ENCODE measurements at regions not wholly inside any gene's neighbourhood (a gene's known extent, or its start where the extent isn't known, plus 50 kb on each side); places are given as distances from the start of the nearest gene placed in this dataset.

GRCh38 chr5:40258222-40258621 is 421.5 kb upstream of the PTGER4 start:
- CTCF ChIA-PET = no interaction called here
- POLR2A ChIA-PET = no interaction called here

DNA sequence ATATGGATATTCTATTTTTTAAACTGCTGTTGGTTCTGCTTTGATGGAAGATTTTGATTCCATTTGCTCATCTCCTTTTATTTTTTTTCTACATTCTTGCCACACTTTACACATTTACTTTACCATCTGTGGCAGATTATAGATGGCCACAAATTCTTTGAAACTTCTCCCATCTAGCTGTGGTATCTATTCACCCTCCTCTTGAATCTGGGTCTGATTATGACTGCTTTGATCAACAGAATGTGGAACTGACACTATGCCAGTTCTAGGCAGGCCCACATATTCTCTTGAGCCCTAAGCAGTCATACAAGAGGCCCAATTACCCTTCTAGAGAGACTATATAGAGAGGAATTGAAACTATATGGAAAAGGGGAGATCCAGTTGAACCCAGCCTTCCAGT is 439.0 kb upstream of the PTGER4 start:
- CTCF ChIA-PET = no interaction called here
- TF ChIP-seq, protein P1, sequence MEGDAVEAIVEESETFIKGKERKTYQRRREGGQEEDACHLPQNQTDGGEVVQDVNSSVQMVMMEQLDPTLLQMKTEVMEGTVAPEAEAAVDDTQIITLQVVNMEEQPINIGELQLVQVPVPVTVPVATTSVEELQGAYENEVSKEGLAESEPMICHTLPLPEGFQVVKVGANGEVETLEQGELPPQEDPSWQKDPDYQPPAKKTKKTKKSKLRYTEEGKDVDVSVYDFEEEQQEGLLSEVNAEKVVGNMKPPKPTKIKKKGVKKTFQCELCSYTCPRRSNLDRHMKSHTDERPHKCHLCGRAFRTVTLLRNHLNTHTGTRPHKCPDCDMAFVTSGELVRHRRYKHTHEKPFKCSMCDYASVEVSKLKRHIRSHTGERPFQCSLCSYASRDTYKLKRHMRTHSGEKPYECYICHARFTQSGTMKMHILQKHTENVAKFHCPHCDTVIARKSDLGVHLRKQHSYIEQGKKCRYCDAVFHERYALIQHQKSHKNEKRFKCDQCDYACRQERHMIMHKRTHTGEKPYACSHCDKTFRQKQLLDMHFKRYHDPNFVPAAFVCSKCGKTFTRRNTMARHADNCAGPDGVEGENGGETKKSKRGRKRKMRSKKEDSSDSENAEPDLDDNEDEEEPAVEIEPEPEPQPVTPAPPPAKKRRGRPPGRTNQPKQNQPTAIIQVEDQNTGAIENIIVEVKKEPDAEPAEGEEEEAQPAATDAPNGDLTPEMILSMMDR (IDR thresholded peaks at IDR 0.05; ENCODE audit: insufficient read depth, low read length, missing control alignments) = no peak
- H3K4me3 ChIP-seq (ENCODE audit: low read depth, low read length) = no peak overlapping the region
- POLR2A ChIA-PET = no interaction called here
- no peak for DNase-seq (ENCODE audit: low read depth, low spot score)

More at GRCh38 chr5:40258222-40258621, 421.5 kb upstream of the PTGER4 start:
- DNase-seq (ENCODE audit: low read depth, low spot score) = no peak
- TF ChIP-seq, protein P1 (IDR thresholded peaks at IDR 0.05; ENCODE audit: insufficient read depth, low read length, missing control alignments) = no peak
- no peak overlapping the region for H3K4me3 ChIP-seq (ENCODE audit: low read depth, low read length)

DNA sequence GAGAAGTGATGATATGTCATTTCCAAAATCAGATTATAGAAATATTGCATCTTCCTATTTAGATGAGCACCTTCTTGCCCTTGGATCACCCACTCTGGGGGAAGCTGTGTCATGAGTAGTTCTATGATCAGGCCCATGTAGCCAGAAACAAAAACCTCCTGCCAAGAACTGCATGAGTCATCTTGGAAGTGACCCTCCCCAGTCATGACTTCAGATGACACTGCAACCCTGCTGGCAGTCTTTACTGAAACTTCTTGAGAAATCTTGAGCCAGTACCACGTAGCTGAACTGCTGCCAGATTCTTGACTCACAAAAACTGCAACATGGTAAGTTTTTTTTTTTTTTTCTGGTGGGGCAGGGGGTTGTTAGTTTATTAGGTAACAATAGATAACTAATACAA is 439.6 kb upstream of the PTGER4 start:
- ChIA-PET POLR2A (no interaction called here), CTCF (no interaction called here)
- H3K4me3 ChIP-seq (ENCODE audit: low read depth, low read length) = no peak overlapping the region
- no peak for DNase-seq (ENCODE audit: low read depth, low spot score)
- TF ChIP-seq, protein P1 (IDR thresholded peaks at IDR 0.05; ENCODE audit: insufficient read depth, low read length, missing control alignments) = no peak

GRCh38 chr5:40238066-40238745 is 441.5 kb upstream of the PTGER4 start:
- POLR2A ChIA-PET = no interaction called here
- TF ChIP-seq, protein P1 (IDR thresholded peaks at IDR 0.05; ENCODE audit: insufficient read depth, low read length, missing control alignments) = no peak
- CTCF ChIA-PET = no interaction called here
- no peak overlapping the region for H3K4me3 ChIP-seq (ENCODE audit: low read depth, low read length)
- no peak for DNase-seq (ENCODE audit: low read depth, low spot score)

DNA sequence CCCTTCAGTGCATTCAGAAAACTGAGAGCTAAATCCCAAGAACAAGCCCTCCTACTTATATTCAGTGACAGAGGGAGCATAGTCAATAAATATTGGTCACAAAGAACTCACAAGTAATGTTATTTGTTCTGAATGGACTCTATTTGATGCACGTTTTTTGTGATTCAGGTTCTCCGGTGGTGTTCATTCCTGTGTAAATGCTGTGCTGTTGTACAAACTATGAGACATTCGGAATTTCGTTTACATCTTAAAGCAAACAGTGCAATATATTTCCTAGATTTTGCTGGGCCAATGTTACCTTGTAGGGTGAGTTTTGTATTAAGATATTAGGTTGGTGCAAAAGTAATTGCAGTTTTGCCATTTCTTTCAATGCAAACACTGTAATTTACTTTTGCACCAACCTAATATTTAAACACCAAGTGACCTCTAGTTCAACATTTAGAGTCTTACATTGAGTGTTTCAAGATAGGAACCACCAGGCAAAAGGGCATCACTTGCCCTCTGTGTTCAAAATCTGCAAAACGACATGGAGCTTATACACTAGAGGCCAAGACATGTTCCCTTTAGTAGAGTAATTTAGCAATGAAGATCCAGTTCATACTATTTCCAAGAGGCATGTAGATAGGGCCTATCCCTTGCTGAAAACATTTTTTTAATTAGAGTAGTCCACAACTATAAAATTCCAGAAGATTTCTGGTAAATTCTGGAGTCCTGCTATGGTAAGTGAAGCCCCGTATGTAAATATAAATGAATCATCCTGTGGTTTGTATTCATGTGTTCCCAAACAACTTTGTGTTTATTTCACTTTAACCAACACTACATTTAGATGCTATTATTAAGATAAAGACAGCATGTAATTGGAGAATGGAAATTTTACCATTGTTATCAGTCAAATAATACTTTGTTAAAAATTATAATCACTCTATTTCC is 444.0 kb upstream of the PTGER4 start:
- no peak overlapping the region for H3K4me3 ChIP-seq (ENCODE audit: low read depth, low read length)
- CTCF ChIA-PET = no interaction called here
- POLR2A ChIA-PET = no interaction called here
- TF ChIP-seq, protein P1 (IDR thresholded peaks at IDR 0.05; ENCODE audit: insufficient read depth, low read length, missing control alignments) = no peak
- DNase-seq (ENCODE audit: low read depth, low spot score) = no peak

DNA sequence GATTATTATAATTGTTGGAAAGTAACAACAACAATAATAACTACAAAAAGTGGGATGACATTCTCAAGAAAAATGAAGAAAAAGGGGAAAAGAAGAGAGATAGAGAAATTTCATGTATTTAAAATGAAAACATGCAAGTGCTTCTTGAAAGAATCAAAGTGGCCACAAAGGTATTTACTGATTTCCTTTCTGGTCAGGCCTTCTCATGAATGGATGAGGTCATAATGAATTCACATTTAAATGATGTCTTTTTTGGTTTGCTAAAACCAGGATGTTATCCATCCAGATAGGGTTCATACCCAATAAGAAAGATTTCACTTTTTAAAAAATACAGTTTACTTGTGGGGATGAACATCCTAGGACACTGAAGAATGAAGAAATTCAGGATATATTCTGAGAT is 446.4 kb upstream of the PTGER4 start:
- CTCF ChIA-PET = no interaction called here
- H3K4me3 ChIP-seq (ENCODE audit: low read depth, low read length) = no peak overlapping the region
- DNase-seq (ENCODE audit: low read depth, low spot score) = no peak
- POLR2A ChIA-PET = no interaction called here
- TF ChIP-seq, protein P1 (IDR thresholded peaks at IDR 0.05; ENCODE audit: insufficient read depth, low read length, missing control alignments) = no peak
